ENCODE measurements at regions not wholly inside any gene's neighbourhood (a gene's known extent, or its start where the extent isn't known, plus 50 kb on each side); places are given as distances from the start of the nearest gene placed in this dataset.

DNA sequence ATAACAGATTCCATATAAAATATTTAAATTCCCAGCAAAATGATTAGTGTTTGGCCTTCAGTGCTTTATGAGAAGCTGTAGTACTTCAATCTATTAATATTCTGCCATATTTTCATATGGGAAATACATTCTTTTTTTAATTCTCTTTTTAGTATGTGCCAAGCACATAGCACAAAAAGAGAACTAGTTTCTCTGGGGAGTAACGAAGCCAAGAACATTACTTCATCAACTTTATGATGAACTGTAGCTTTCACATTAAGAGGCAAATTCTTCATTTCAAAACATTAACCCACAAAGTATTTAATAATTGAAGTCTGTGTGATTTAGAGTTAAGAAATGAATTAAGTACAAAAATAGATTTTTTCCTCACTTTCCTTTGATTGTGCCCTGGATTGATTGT lies 281.0 kb upstream of the EYS start:
- TF ChIP-seq, protein P1, sequence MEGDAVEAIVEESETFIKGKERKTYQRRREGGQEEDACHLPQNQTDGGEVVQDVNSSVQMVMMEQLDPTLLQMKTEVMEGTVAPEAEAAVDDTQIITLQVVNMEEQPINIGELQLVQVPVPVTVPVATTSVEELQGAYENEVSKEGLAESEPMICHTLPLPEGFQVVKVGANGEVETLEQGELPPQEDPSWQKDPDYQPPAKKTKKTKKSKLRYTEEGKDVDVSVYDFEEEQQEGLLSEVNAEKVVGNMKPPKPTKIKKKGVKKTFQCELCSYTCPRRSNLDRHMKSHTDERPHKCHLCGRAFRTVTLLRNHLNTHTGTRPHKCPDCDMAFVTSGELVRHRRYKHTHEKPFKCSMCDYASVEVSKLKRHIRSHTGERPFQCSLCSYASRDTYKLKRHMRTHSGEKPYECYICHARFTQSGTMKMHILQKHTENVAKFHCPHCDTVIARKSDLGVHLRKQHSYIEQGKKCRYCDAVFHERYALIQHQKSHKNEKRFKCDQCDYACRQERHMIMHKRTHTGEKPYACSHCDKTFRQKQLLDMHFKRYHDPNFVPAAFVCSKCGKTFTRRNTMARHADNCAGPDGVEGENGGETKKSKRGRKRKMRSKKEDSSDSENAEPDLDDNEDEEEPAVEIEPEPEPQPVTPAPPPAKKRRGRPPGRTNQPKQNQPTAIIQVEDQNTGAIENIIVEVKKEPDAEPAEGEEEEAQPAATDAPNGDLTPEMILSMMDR (IDR thresholded peaks at IDR 0.05), result no peak
- no peak for TF ChIP-seq POLR2A (IDR thresholded peaks at IDR 0.05)

Measured in vagina (tissue), 2 donors.